Panc1 (cell line): ENCODE measurements at regions not wholly inside any gene's neighbourhood (a gene's known extent, or its start where the extent isn't known, plus 50 kb on each side); places are given as distances from the start of the nearest gene placed in this dataset.

Experiments
- ATAC-seq: fragments of 200-7000 bp; cut with Tn5 transposase; 2 replicates; pipeline ENCODE4 v1.9.1; 2020; ENCODE audit warnings: mild to moderate bottlenecking, moderate library complexity
- BruUV-seq: library from RNA; stranded (reverse); fragments of 400-500 nt; replicated peaks from 2 replicates; lab custom pipeline; 2021; lab: Mats Ljungman, UMichigan
- CTCF ChIA-PET: fragments of 300-600 bp; sonication (Branson Sonifier 250); formaldehyde crosslinking; loops from one replicate; lab custom pipeline; 2022; ENCODE audit warnings: antibody characterized with exemption; lab: Charles Lee
- POLR2A ChIA-PET: fragments of 300-600 bp; sonication (Branson Sonifier 250); formaldehyde crosslinking; loops from one replicate; lab custom pipeline; 2022; ENCODE audit warnings: antibody characterized with exemption; lab: Charles Lee
- DNase-seq: peaks from one replicate; pipeline ENCODE4 v3.0.0-alpha.2; 2010; ENCODE audit warnings: low read depth, low spot score
- H3K27ac ChIP-seq: 2 replicates; pipeline ENCODE4 v1.5.1; 2011; ENCODE audit warnings: mild to moderate bottlenecking, low read length, inconsistent platforms
- H3K27me3 ChIP-seq: fragments of 200-500 bp; sonication (Bioruptor generic); 2 replicates; pipeline ENCODE4 v1.6.0; 2014; ENCODE audit warnings: low read length, inconsistent platforms; ENCODE audit not compliant: control insufficient read depth, insufficient read depth
- H3K36me3 ChIP-seq: fragments of 200-500 bp; sonication (Bioruptor generic); 2 replicates; pipeline ENCODE4 v1.5.1; 2014; ENCODE audit warnings: inconsistent platforms, mild to moderate bottlenecking, low read length, moderate library complexity; ENCODE audit not compliant: control insufficient read depth, insufficient read depth
- H3K4me1 ChIP-seq: 2 replicates; pipeline ENCODE4 v1.5.1; 2011; ENCODE audit warnings: inconsistent platforms, mild to moderate bottlenecking, low read length, moderate library complexity; ENCODE audit not compliant: control insufficient read depth, insufficient read depth
- H3K4me3 ChIP-seq, 2 experiments: 2 replicates each; pipeline ENCODE4 v1.5.1; 2011 to 2012; ENCODE audit warnings: low read depth in 2 of 2, low read length in 2 of 2, mild to moderate bottlenecking in 2 of 2, inconsistent platforms in 1 of 2, moderate library complexity in 1 of 2
- H3K9me3 ChIP-seq: fragments of 200-500 bp; sonication (Bioruptor generic); 2 replicates; pipeline ENCODE4 v1.5.1; 2014; ENCODE audit warnings: low read depth, mild to moderate bottlenecking, inconsistent platforms, low read length, moderate library complexity; ENCODE audit not compliant: control insufficient read depth, insufficient read depth
- POLR2AphosphoS5 ChIP-seq: IDR thresholded peaks from 2 replicates; pipeline ENCODE4 v1.6.1; 2012; ENCODE audit warnings: mild to moderate bottlenecking, low read depth, low read length, moderate library complexity
- SIN3A ChIP-seq: IDR thresholded peaks from 2 replicates; pipeline ENCODE4 v1.6.1; 2012; ENCODE audit warnings: low read depth, mild to moderate bottlenecking, low read length, moderate library complexity, borderline replicate concordance; ENCODE audit not compliant: insufficient read depth
- TCF7L2 ChIP-seq: IDR thresholded peaks from 2 replicates; pipeline ENCODE4 v1.6.1; 2011; ENCODE audit warnings: mild to moderate bottlenecking, low read depth, low read length, inconsistent platforms
- in situ Hi-C: cut with HindIII; loops from 2 replicates; pipeline ENCODE4 v1.10.0; 2016; ENCODE audit warnings: low sequenced_read_pairs, low pct_unique_long_range_greater_than_20kb
- intact Hi-C: fragments of 100-400 bp; cut with micrococcal nuclease; formaldehyde crosslinking; loops from one replicate; pipeline ENCODE4 v1.10.0; 2022; ENCODE audit not compliant: unreplicated experiment
- TF ChIP-seq, protein P1 (sequence below), 2 experiments: IDR thresholded peaks; 2 replicates each; pipeline ENCODE4 v1.6.1; 2011 to 2012; ENCODE audit warnings: low read depth in 2 of 2, control low read depth in 1 of 2, low read length in 1 of 2, mild to moderate bottlenecking in 1 of 2, moderate library complexity in 1 of 2; ENCODE audit not compliant: insufficient read depth in 1 of 2
- TF ChIP-seq, protein P2 (sequence below): fragments of 450-650 bp; IDR thresholded peaks from 2 replicates; pipeline ENCODE4 v1.5.1; 2017; ENCODE audit warnings: mild to moderate bottlenecking

DNA sequence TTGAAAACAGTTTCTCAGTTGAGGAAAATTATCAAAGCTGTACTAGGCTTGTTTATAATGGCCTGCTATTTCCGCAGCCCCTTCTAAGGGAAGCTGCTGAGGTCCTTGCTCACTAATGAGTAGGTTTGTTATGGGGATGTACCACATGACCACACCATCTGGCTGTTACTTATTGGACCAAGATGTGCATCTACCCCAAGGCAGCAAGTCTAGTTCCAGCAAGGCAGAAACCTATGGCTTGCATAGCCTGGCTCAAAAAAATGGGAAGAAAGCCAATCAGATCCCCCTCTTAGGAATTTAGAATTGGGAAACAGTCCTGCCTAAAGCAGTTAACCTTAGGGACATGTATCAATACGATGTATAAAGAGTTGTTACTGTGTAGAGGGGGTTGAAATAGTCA lies 186.5 kb upstream of the SPRY2 start:
- intact Hi-C loops = no loop called here
- H3K27ac ChIP-seq = no peak overlapping the region
- POLR2A ChIA-PET = no interaction called here
- TF ChIP-seq, protein P1, sequence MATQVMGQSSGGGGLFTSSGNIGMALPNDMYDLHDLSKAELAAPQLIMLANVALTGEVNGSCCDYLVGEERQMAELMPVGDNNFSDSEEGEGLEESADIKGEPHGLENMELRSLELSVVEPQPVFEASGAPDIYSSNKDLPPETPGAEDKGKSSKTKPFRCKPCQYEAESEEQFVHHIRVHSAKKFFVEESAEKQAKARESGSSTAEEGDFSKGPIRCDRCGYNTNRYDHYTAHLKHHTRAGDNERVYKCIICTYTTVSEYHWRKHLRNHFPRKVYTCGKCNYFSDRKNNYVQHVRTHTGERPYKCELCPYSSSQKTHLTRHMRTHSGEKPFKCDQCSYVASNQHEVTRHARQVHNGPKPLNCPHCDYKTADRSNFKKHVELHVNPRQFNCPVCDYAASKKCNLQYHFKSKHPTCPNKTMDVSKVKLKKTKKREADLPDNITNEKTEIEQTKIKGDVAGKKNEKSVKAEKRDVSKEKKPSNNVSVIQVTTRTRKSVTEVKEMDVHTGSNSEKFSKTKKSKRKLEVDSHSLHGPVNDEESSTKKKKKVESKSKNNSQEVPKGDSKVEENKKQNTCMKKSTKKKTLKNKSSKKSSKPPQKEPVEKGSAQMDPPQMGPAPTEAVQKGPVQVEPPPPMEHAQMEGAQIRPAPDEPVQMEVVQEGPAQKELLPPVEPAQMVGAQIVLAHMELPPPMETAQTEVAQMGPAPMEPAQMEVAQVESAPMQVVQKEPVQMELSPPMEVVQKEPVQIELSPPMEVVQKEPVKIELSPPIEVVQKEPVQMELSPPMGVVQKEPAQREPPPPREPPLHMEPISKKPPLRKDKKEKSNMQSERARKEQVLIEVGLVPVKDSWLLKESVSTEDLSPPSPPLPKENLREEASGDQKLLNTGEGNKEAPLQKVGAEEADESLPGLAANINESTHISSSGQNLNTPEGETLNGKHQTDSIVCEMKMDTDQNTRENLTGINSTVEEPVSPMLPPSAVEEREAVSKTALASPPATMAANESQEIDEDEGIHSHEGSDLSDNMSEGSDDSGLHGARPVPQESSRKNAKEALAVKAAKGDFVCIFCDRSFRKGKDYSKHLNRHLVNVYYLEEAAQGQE (IDR thresholded peaks at IDR 0.05; ENCODE audit: insufficient read depth in 1 of 2, low read depth in 2 of 2, low read length in 1 of 2) = no peak
- TF ChIP-seq POLR2AphosphoS5 (no peak), TCF7L2 (no peak), SIN3A (no peak)
- TF ChIP-seq, protein P2, sequence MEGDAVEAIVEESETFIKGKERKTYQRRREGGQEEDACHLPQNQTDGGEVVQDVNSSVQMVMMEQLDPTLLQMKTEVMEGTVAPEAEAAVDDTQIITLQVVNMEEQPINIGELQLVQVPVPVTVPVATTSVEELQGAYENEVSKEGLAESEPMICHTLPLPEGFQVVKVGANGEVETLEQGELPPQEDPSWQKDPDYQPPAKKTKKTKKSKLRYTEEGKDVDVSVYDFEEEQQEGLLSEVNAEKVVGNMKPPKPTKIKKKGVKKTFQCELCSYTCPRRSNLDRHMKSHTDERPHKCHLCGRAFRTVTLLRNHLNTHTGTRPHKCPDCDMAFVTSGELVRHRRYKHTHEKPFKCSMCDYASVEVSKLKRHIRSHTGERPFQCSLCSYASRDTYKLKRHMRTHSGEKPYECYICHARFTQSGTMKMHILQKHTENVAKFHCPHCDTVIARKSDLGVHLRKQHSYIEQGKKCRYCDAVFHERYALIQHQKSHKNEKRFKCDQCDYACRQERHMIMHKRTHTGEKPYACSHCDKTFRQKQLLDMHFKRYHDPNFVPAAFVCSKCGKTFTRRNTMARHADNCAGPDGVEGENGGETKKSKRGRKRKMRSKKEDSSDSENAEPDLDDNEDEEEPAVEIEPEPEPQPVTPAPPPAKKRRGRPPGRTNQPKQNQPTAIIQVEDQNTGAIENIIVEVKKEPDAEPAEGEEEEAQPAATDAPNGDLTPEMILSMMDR = no peak
- H3K36me3 ChIP-seq = no peaks in the 10 kb centered on the region
- no peaks in the 10 kb centered on the region; the same call in 1 of the 2 replicates for H3K9me3 ChIP-seq
- BruUV-seq = no TSS peak
- H3K27me3 ChIP-seq = no peaks in the 10 kb centered on the region
- H3K4me1 ChIP-seq = no peaks in the 10 kb centered on the region
- H3K4me3 ChIP-seq = no peak overlapping the region
- ATAC-seq = no peak
- in situ Hi-C loops = no loop called here
- DNase-seq = no peak
- CTCF ChIA-PET = no interaction called here

DNA sequence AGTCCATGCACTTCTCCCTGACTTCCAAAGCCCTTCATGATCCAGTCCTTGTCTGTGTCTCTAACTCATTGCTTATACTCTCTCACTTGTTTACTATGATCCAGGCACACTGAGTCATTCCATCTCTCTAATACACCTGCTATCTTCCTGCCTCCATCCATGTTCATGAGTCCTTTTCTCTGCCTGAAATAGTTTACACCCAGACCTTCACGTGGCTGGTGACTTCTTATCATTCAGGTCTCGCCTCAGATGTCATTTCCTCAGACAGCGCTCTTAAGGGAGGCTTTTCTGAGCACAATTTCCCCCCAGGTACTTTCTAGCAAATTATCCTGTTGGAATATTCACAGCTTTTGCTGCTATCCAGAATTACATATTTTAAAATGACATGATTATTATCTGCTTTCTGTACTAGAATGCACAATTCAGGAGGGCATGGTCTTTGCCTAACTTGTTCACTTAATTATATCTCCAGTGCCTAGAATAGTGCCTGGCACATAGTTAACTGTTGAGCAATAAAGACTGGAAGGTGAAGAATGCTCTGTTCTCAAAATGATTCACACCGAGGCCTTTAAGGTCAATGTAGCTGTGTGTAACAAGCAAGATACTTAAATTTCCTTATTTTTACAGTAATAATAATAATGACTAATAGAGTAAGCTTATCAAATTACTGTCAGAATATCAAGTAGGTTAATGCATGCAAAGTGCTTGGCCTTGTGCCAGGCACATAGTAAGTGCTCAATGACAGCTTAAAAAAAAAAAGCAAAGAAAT lies 183.7 kb upstream of the SPRY2 start:
- no peaks in the 10 kb centered on the region for H3K4me1 ChIP-seq
- H3K36me3 ChIP-seq = no peaks in the 10 kb centered on the region
- intact Hi-C loops (no loop called here), in situ Hi-C loops (no loop called here)
- BruUV-seq = no TSS peak
- CTCF ChIA-PET = no interaction called here
- ATAC-seq = no peak
- DNase-seq = no peak
- H3K9me3 ChIP-seq = no peaks in the 10 kb centered on the region
- POLR2A ChIA-PET = no interaction called here
- TF ChIP-seq, protein P2 = no peak
- TF ChIP-seq POLR2AphosphoS5 = no peak
- no peak for TF ChIP-seq SIN3A
- TF ChIP-seq TCF7L2 = no peak
- TF ChIP-seq, protein P1 (IDR thresholded peaks at IDR 0.05; ENCODE audit: insufficient read depth in 1 of 2, low read depth in 2 of 2, low read length in 1 of 2) = no peak
- no peak overlapping the region for H3K27ac ChIP-seq
- no peak overlapping the region for H3K4me3 ChIP-seq
- no peaks in the 10 kb centered on the region for H3K27me3 ChIP-seq
